Upper lobe of right lung (tissue), 1 donor: ENCODE measurements at regions not wholly inside any gene's neighbourhood (a gene's known extent, or its start where the extent isn't known, plus 50 kb on each side); places are given as distances from the start of the nearest gene placed in this dataset.

ENCODE experiments used
- ATAC-seq: fragments of 200-7000 bp; cut with Tn5 transposase; one replicate; pipeline ENCODE4 v1.9.1; 2020; ENCODE audit warnings: mild to moderate bottlenecking, moderate library complexity
- DNase-seq: peaks from one replicate; pipeline ENCODE4 v3.0.0-alpha.2; 2020
- H3K27ac ChIP-seq: fragments of 200-600 bp; one replicate; pipeline ENCODE4 v1.8.0; 2022
- H3K27me3 ChIP-seq: fragments of 200-600 bp; one replicate; pipeline ENCODE4 v1.8.0; 2022; ENCODE audit warnings: mild to moderate bottlenecking
- H3K36me3 ChIP-seq: fragments of 200-600 bp; one replicate; pipeline ENCODE4 v1.8.0; 2022
- H3K4me1 ChIP-seq: fragments of 200-600 bp; one replicate; pipeline ENCODE4 v1.8.0; 2022
- H3K4me3 ChIP-seq: fragments of 200-600 bp; one replicate; pipeline ENCODE4 v1.8.0; 2022; ENCODE audit warnings: mild to moderate bottlenecking
- H3K9me3 ChIP-seq: fragments of 200-600 bp; one replicate; pipeline ENCODE4 v1.8.0; 2022
- CTCF ChIP-seq: fragments of 200-600 bp; IDR thresholded peaks from one replicate; pipeline ENCODE4 v1.8.0; 2022; ENCODE audit warnings: antibody characterized with exemption
- intact Hi-C: fragments of 100-400 bp; cut with DNase I; formaldehyde crosslinking; loops from one replicate; pipeline ENCODE4 v1.11.0; 2022
- donor health status: DM: no; HTN: yes; CAD: no; lungs with severe emphysema.

GRCh38 chr3:193787496-193787870 is 194.5 kb downstream of the OPA1 start:
- intact Hi-C loops, result loop anchor here (5.0 to 10.0 kb wide), 2 partner anchors 217 to 350 kb away; partner anchors contain the start of gene HES1
- Histone ChIP-seq H3K27ac (no peak overlapping the region), H3K4me1 (peaks cover 18% of the 10 kb centered on the region), H3K36me3 (no peaks in the 10 kb centered on the region), H3K4me3 (no peak overlapping the region), H3K27me3 (no peaks in the 10 kb centered on the region), H3K9me3 (no peaks in the 10 kb centered on the region)
- TF ChIP-seq CTCF, result no peak
- DNase-seq (no peak), ATAC-seq (no peak)

- no peak overlapping the region for H3K27ac ChIP-seq
- H3K36me3 ChIP-seq, result no peaks in the 10 kb centered on the region
- H3K4me1 ChIP-seq, result peaks cover 13% of the 10 kb centered on the region
Observed at GRCh38 chr3:193788189-193788991, 195.4 kb downstream of the OPA1 start.

GRCh38 chr3:193789455-193789854 is 196.4 kb downstream of the OPA1 start:
- ATAC-seq (no peak), DNase-seq (no peak)
- Histone ChIP-seq H3K36me3 (no peaks in the 10 kb centered on the region), H3K27ac (no peak overlapping the region), H3K4me3 (no peak overlapping the region), H3K27me3 (no peaks in the 10 kb centered on the region), H3K4me1 (peaks cover 15% of the 10 kb centered on the region), H3K9me3 (no peaks in the 10 kb centered on the region)
- TF ChIP-seq CTCF, result no peak
- intact Hi-C loops, result loop anchor here (2.0 to 10.0 kb wide), 3 partner anchors 215 to 525 kb away; partner anchors contain the start of gene HES1

More at GRCh38 chr3:193788189-193788991, 195.4 kb downstream of the OPA1 start:
- DNase-seq, result no peak
- no peaks in the 10 kb centered on the region for H3K9me3 ChIP-seq
- ATAC-seq, result peak; percentile 90
- H3K4me3 ChIP-seq, result no peak overlapping the region
- TF ChIP-seq CTCF, result peak; percentile 80
- H3K27me3 ChIP-seq, result no peaks in the 10 kb centered on the region
- intact Hi-C loops, result loop anchor here (2.0 to 10.0 kb wide), 3 partner anchors 216 to 526 kb away; partner anchors contain the start of gene HES1

- H3K36me3 ChIP-seq, result no peaks in the 10 kb centered on the region
- no peak for ATAC-seq
- no peak for TF ChIP-seq CTCF
- H3K27ac ChIP-seq, result no peak overlapping the region
- no peaks in the 10 kb centered on the region for H3K9me3 ChIP-seq
- no peak for DNase-seq
- no peak overlapping the region for H3K4me3 ChIP-seq
- H3K27me3 ChIP-seq, result no peaks in the 10 kb centered on the region
- H3K4me1 ChIP-seq, result peaks cover 19% of the 10 kb centered on the region
- intact Hi-C loops, result no loop called here
Observed at GRCh38 chr3:193790086-193790990, 197.3 kb downstream of the OPA1 start.

- Histone ChIP-seq H3K27me3 (no peaks in the 10 kb centered on the region), H3K27ac (peak overlapping the region; percentile 55), H3K4me1 (peaks cover 19% of the 10 kb centered on the region), H3K36me3 (no peaks in the 10 kb centered on the region), H3K4me3 (no peak overlapping the region), H3K9me3 (no peaks in the 10 kb centered on the region)
- intact Hi-C loops, result no loop called here
- ATAC-seq (peak; percentile 82), DNase-seq (peak; percentile 81)
- no peak for TF ChIP-seq CTCF
Observed at GRCh38 chr3:193791041-193792032, 198.3 kb downstream of the OPA1 start.
